H1 (cell line): ENCODE measurements at regions not wholly inside any gene's neighbourhood (a gene's known extent, or its start where the extent isn't known, plus 50 kb on each side); places are given as distances from the start of the nearest gene placed in this dataset.
A peak's percentile ranks its signal among the peaks of the same experiment; 100 is the strongest.

Source experiments
- CTCF ChIA-PET: fragments of 300-600 bp; sonication (Branson Sonifier 250); formaldehyde crosslinking; loops from one replicate; lab custom pipeline; 2021; ENCODE audit not compliant: partially characterized antibody; lab: Charles Lee
- POLR2A ChIA-PET: fragments of 300-600 bp; sonication (Branson Sonifier 250); formaldehyde crosslinking; loops from one replicate; lab custom pipeline; 2021; ENCODE audit warnings: inconsistent platforms; ENCODE audit not compliant: partially characterized antibody; lab: Charles Lee
- DNase-seq, 2 experiments: peaks; one replicate each; pipeline versions ENCODE4 v3.0.0 to v3.0.0-alpha.2; 2010 to 2022; ENCODE audit warnings: low spot score in 2 of 2, low read depth in 1 of 2, mixed read lengths in 1 of 2
- FAIRE-seq: peaks from 2 replicates; lab custom pipeline; 2011; peaks lifted over from hg19 to GRCh38; lab: Jason Lieb, UNC
- H2AFZ ChIP-seq: 2 replicates; pipeline ENCODE4 v1.8.1; 2012; ENCODE audit warnings: low read length, inconsistent platforms
- H2AK5ac ChIP-seq: 2 replicates; pipeline ENCODE4 v1.6.1; 2013; ENCODE audit warnings: low read depth, low read length
- H2BK120ac ChIP-seq: replicated peaks from 2 replicates; pipeline ENCODE3; 2013; ENCODE audit warnings: low read depth, low read length, inconsistent platforms
- H2BK12ac ChIP-seq: 2 replicates; pipeline ENCODE4 v1.6.1; 2013; ENCODE audit warnings: low read depth, low read length
- H2BK15ac ChIP-seq: 2 replicates; pipeline ENCODE4 v1.6.1; 2013; ENCODE audit warnings: low read length
- H2BK20ac ChIP-seq: 2 replicates; pipeline ENCODE4 v1.6.1; 2013; ENCODE audit warnings: low read length
- H2BK5ac ChIP-seq: 2 replicates; pipeline ENCODE4 v1.6.1; 2013; ENCODE audit warnings: low read depth, low read length
- H3K14ac ChIP-seq: 2 replicates; pipeline ENCODE4 v1.6.1; 2013; ENCODE audit warnings: inconsistent platforms; ENCODE audit not compliant: insufficient read length
- H3K18ac ChIP-seq: 2 replicates; pipeline ENCODE4 v1.6.1; 2013; ENCODE audit warnings: low read length; ENCODE audit errors: extremely low read depth
- H3K23ac ChIP-seq: 2 replicates; pipeline ENCODE4 v1.6.1; 2013; ENCODE audit warnings: inconsistent platforms; ENCODE audit not compliant: insufficient read length
- H3K23me2 ChIP-seq: 2 replicates; pipeline ENCODE4 v1.6.1; 2013; ENCODE audit warnings: low read depth, low read length
- H3K27ac ChIP-seq: 2 replicates; pipeline ENCODE4 v1.6.1; 2011; ENCODE audit warnings: low read depth, low read length, inconsistent platforms
- H3K27me3 ChIP-seq, 4 experiments: replicated peaks in 1 of 4; 1 replicate in 1 of 4; 2 replicates in 3 of 4; pipeline versions ENCODE4 v1.6.1 to v1.8.1; 2011 to 2013; ENCODE audit warnings: low read length in 3 of 4, mild to moderate bottlenecking in 3 of 4, inconsistent platforms in 2 of 4, mixed read lengths in 2 of 4, moderate library complexity in 1 of 4; ENCODE audit not compliant: control insufficient read depth in 3 of 4, insufficient read depth in 3 of 4; ENCODE audit errors: extremely low read depth in 1 of 4
- H3K36me3 ChIP-seq, 4 experiments: 2 replicates each; pipeline versions ENCODE4 v1.6.1 to v1.8.1; 2011 to 2013; ENCODE audit warnings: mild to moderate bottlenecking in 4 of 4, low read length in 3 of 4, moderate library complexity in 2 of 4, control low read depth in 1 of 4, inconsistent platforms in 1 of 4; ENCODE audit not compliant: insufficient read depth in 4 of 4, control insufficient read depth in 2 of 4
- H3K4ac ChIP-seq: replicated peaks from 2 replicates; pipeline ENCODE3; 2013; ENCODE audit warnings: low read length, low read depth, mixed read lengths, inconsistent platforms; ENCODE audit not compliant: insufficient read length
- H3K4me1 ChIP-seq, 4 experiments: replicated peaks in 1 of 4; 1 replicate in 1 of 4; 2 replicates in 3 of 4; pipeline versions ENCODE4 v1.6.1 to v1.8.1; 2011 to 2013; ENCODE audit warnings: low read length in 3 of 4, inconsistent platforms in 2 of 4, mixed read lengths in 1 of 4; ENCODE audit not compliant: insufficient read depth in 4 of 4, control insufficient read depth in 3 of 4
- H3K4me2 ChIP-seq, 2 experiments: 2 replicates each; pipeline versions ENCODE4 v1.6.1 to v1.8.1; 2011 to 2013; ENCODE audit warnings: low read depth in 2 of 2, low read length in 2 of 2, control low read depth in 1 of 2, inconsistent platforms in 1 of 2, mild to moderate bottlenecking in 1 of 2; ENCODE audit not compliant: insufficient read depth in 1 of 2
- H3K4me3 ChIP-seq, 4 experiments: fragments of 200-600, 300-600 bp in 1 of 4; sonication (generic), shearing (Covaris generic), sonication (Bioruptor Twin) in 1 of 4; 2 replicates each; pipeline versions ENCODE4 v1.5.1 to v1.8.1; 2011 to 2016; ENCODE audit warnings: low read length in 4 of 4, low read depth in 3 of 4, control low read depth in 2 of 4, inconsistent platforms in 2 of 4, mild to moderate bottlenecking in 2 of 4, mixed read lengths in 1 of 4, moderate library complexity in 1 of 4; ENCODE audit not compliant: insufficient read depth in 2 of 4; ENCODE audit errors: extremely low read depth in 1 of 4
- H3K56ac ChIP-seq: replicated peaks from 2 replicates; pipeline ENCODE3; 2013; ENCODE audit warnings: low read depth, mild to moderate bottlenecking, mixed read lengths, low read length, inconsistent platforms; ENCODE audit not compliant: insufficient read length
- H3K79me1 ChIP-seq: 2 replicates; pipeline ENCODE4 v1.6.1; 2013; ENCODE audit warnings: low read depth, low read length, control low read depth
- H3K79me2 ChIP-seq, 2 experiments: 2 replicates each; pipeline versions ENCODE4 v1.6.1 to v1.8.1; 2012 to 2013; ENCODE audit warnings: low read length in 2 of 2, mild to moderate bottlenecking in 2 of 2, inconsistent platforms in 1 of 2; ENCODE audit not compliant: insufficient read depth in 2 of 2, control insufficient read depth in 1 of 2
- H3K9ac ChIP-seq, 4 experiments: replicated peaks in 1 of 4; 1 replicate in 1 of 4; 2 replicates in 3 of 4; pipeline versions ENCODE4 v1.6.1 to v1.8.1; 2011 to 2013; ENCODE audit warnings: low read depth in 3 of 4, low read length in 3 of 4, control low read depth in 2 of 4, mild to moderate bottlenecking in 2 of 4, moderate library complexity in 2 of 4, inconsistent platforms in 1 of 4; ENCODE audit errors: extremely low read depth in 1 of 4
- H3K9me3 ChIP-seq, 2 experiments: 2 replicates each; pipeline versions ENCODE4 v1.6.1 to v1.8.1; 2012 to 2013; ENCODE audit warnings: mild to moderate bottlenecking in 2 of 2, moderate library complexity in 2 of 2, control low read depth in 1 of 2, inconsistent platforms in 1 of 2, low read depth in 1 of 2, low read length in 1 of 2, mixed read lengths in 1 of 2; ENCODE audit not compliant: insufficient read depth in 2 of 2
- H4K20me1 ChIP-seq, 2 experiments: replicated peaks in 1 of 2; 2 replicates each; pipeline versions ENCODE3 to v1.8.1; 2011 to 2013; ENCODE audit warnings: inconsistent platforms in 2 of 2, low read length in 2 of 2, mild to moderate bottlenecking in 1 of 2; ENCODE audit not compliant: insufficient read depth in 2 of 2, control insufficient read depth in 1 of 2
- H4K5ac ChIP-seq: 2 replicates; pipeline ENCODE4 v1.6.1; 2013; ENCODE audit warnings: low read length, low read depth, mixed read lengths, inconsistent platforms; ENCODE audit not compliant: insufficient read length
- H4K8ac ChIP-seq: 2 replicates; pipeline ENCODE4 v1.8.0; 2013; ENCODE audit warnings: mild to moderate bottlenecking, moderate library complexity, low read length, inconsistent platforms; ENCODE audit not compliant: insufficient read depth; ENCODE audit errors: extremely low read depth
- H4K91ac ChIP-seq: replicated peaks from 2 replicates; pipeline ENCODE3; 2013; ENCODE audit warnings: low read length, mixed read lengths, inconsistent platforms; ENCODE audit not compliant: insufficient read length
- EZH2 ChIP-seq: fragments of 200-600 bp; sonication (generic); IDR thresholded peaks from 2 replicates; pipeline ENCODE4 v1.7.1; 2012; ENCODE audit warnings: low read depth, mild to moderate bottlenecking, moderate library complexity, low read length, inconsistent platforms; ENCODE audit not compliant: severe bottlenecking
- KDM1A ChIP-seq: fragments of 200-600, 300-600 bp; sonication (generic); IDR thresholded peaks from 2 replicates; pipeline ENCODE4 v1.7.1; 2016; ENCODE audit warnings: mild to moderate bottlenecking, low read length, borderline replicate concordance
- NANOG ChIP-seq: IDR thresholded peaks from 2 replicates; pipeline ENCODE4 v1.6.1; 2011; ENCODE audit warnings: low read length, low read depth, mild to moderate bottlenecking, inconsistent platforms; ENCODE audit not compliant: insufficient read depth, poor library complexity, severe bottlenecking
- RAD21 ChIP-seq, 2 experiments: IDR thresholded peaks in 1 of 2; conservative IDR thresholded peaks in 1 of 2; 2 replicates each; pipeline ENCODE4 v1.6.1; 2011; ENCODE audit warnings: low read depth in 2 of 2, low read length in 2 of 2, improper control_type of control experiment in 1 of 2, inconsistent platforms in 1 of 2, mild to moderate bottlenecking in 1 of 2, moderate library complexity in 1 of 2
- SAP30 ChIP-seq: fragments of 300-600 bp; sonication (generic); IDR thresholded peaks from 2 replicates; pipeline ENCODE4 v1.7.1; 2012; ENCODE audit warnings: low read length, moderate library complexity, mild to moderate bottlenecking, inconsistent platforms; ENCODE audit not compliant: insufficient read depth, insufficient replicate concordance
- SUZ12 ChIP-seq: fragments of 200-600 bp; sonication (generic); IDR thresholded peaks from 2 replicates; pipeline ENCODE4 v1.6.1; 2012; ENCODE audit warnings: mild to moderate bottlenecking, inconsistent platforms, low read length, moderate library complexity, mixed read lengths
- WGBS, 2 experiments: shearing (Covaris generic) in 1 of 2; methylation state at CpG; one replicate each; pipeline versions ENCODE4 v1.1.6 to v1.1.7; 2013 to 2015; ENCODE audit warnings: low lambda C conversion rate in 2 of 2, mixed read lengths in 2 of 2, inconsistent platforms in 1 of 2, low coverage in 1 of 2, missing lambda C conversion rate in 1 of 2; ENCODE audit not compliant: insufficient replicate concordance in 2 of 2, insufficient coverage in 1 of 2, insufficient read length in 1 of 2; ENCODE audit errors: extremely low coverage in 1 of 2, missing lambda C conversion rate in 1 of 2; 5-methylcytosine and 5-hydroxymethylcytosine counted together

GRCh38 chr10:31087011-31087410, 55.3 kb upstream of the ZNF438 start:
- Histone ChIP-seq H3K9me3 (no peaks in the 10 kb centered on the region), H4K20me1 (no peaks in the 10 kb centered on the region), H2BK5ac (no peak overlapping the region), H4K5ac (no peak overlapping the region), H3K18ac (no peak overlapping the region), H4K8ac (no peak overlapping the region), H3K23ac (no peak overlapping the region), H2BK12ac (no peak overlapping the region), H3K4me1 (no peaks in the 10 kb centered on the region), H2BK120ac (no peak overlapping the region), H3K27ac (no peak overlapping the region), H2BK20ac (no peak overlapping the region), H3K23me2 (no peaks in the 10 kb centered on the region; the same call in 1 of the 2 replicates), H3K4me2 (no peak overlapping the region), H4K91ac (no peak overlapping the region), H3K14ac (no peak overlapping the region), H3K79me2 (no peaks in the 10 kb centered on the region), H2AFZ (0 out of 2 replicates have a peak overlapping the region, but pooled peaks have one; percentile 66), H2BK15ac (no peak overlapping the region), H3K27me3 (no peaks in the 10 kb centered on the region), H3K4me3 (no peak overlapping the region), H2AK5ac (no peak overlapping the region), H3K56ac (no peak overlapping the region), H3K4ac (no peak overlapping the region), H3K36me3 (no peaks in the 10 kb centered on the region), H3K9ac (no peak overlapping the region), H3K79me1 (no peaks in the 10 kb centered on the region)
- TF ChIP-seq KDM1A = no peak
- no peak for TF ChIP-seq EZH2
- no peak for TF ChIP-seq SAP30
- no peak for TF ChIP-seq SUZ12
- no peak for TF ChIP-seq NANOG
- no peak for TF ChIP-seq RAD21 (IDR thresholded peaks at IDR 0.05 in 1 of 2, conservative IDR thresholded peaks at IDR 0.05 in 1 of 2; ENCODE audit: low read depth in 2 of 2, low read length in 2 of 2)
- ChIA-PET POLR2A (no interaction called here), CTCF (no interaction called here)
- WGBS, 2 experiments = 90% methylated on average over 3 of the region's 3 CpGs; no CpG with 5 or more reads in 1 of the 2 experiments
- FAIRE-seq (no peak), DNase-seq (no peak)
